Keratinocyte (primary cell): ENCODE measurements at regions not wholly inside any gene's neighbourhood (a gene's known extent, or its start where the extent isn't known, plus 50 kb on each side); places are given as distances from the start of the nearest gene placed in this dataset.

Experiments
- DNase-seq: peaks from one replicate; pipeline ENCODE4 v3.0.0-alpha.2; 2011; ENCODE audit warnings: low read depth, missing footprints, low spot score
- FAIRE-seq: peaks from 2 replicates; lab custom pipeline; 2011; peaks lifted over from hg19 to GRCh38; lab: Jason Lieb, UNC
- H2AFZ ChIP-seq: 2 replicates; pipeline ENCODE4 v1.6.0; 2012; ENCODE audit warnings: low read length, control low read depth, inconsistent platforms; ENCODE audit not compliant: control insufficient read depth
- H3K27ac ChIP-seq: 2 replicates; pipeline ENCODE4 v1.5.1; 2011; ENCODE audit warnings: low read length; ENCODE audit not compliant: control insufficient read depth, insufficient read depth
- H3K27me3 ChIP-seq: 3 replicates; pipeline ENCODE4 v1.6.0; 2011; ENCODE audit warnings: low read length; ENCODE audit not compliant: control insufficient read depth, insufficient read depth; ENCODE audit errors: extremely low read depth
- H3K36me3 ChIP-seq, 2 experiments: 2 replicates in 1 of 2; 3 replicates in 1 of 2; pipeline ENCODE4 v1.5.1; 2011; ENCODE audit warnings: low read length in 2 of 2, mild to moderate bottlenecking in 1 of 2; ENCODE audit not compliant: control insufficient read depth in 2 of 2, insufficient read depth in 2 of 2; ENCODE audit errors: extremely low read depth in 1 of 2
- H3K4me1 ChIP-seq: 3 replicates; pipeline ENCODE4 v1.5.1; 2011; ENCODE audit warnings: low read length; ENCODE audit not compliant: control insufficient read depth, insufficient read depth; ENCODE audit errors: extremely low read depth
- H3K4me2 ChIP-seq: 3 replicates; pipeline ENCODE4 v1.6.0; 2011; ENCODE audit warnings: low read depth, low read length; ENCODE audit not compliant: control insufficient read depth, insufficient read depth; ENCODE audit errors: extremely low read depth
- H3K4me3 ChIP-seq, 3 experiments: fragments of 200-600 bp in 1 of 3; sonication (generic) in 1 of 3; 2 replicates in 2 of 3; 3 replicates in 1 of 3; pipeline ENCODE4 v1.5.1; 2011 to 2016; ENCODE audit warnings: low read length in 3 of 3, mild to moderate bottlenecking in 3 of 3, control low read depth in 2 of 3, inconsistent platforms in 1 of 3, low read depth in 1 of 3, mixed read lengths in 1 of 3, mixed run types in 1 of 3, moderate library complexity in 1 of 3; ENCODE audit not compliant: control insufficient read depth in 2 of 3, insufficient read depth in 2 of 3; ENCODE audit errors: extremely low read depth in 1 of 3
- H3K79me2 ChIP-seq: 2 replicates; pipeline ENCODE4 v1.6.0; 2012; ENCODE audit warnings: low read length; ENCODE audit not compliant: control insufficient read depth, insufficient read depth
- H3K9ac ChIP-seq: 3 replicates; pipeline ENCODE4 v1.6.0; 2011; ENCODE audit warnings: low read length; ENCODE audit not compliant: control insufficient read depth, insufficient read depth; ENCODE audit errors: extremely low read depth
- H3K9me1 ChIP-seq: 3 replicates; pipeline ENCODE4 v1.6.0; 2011; ENCODE audit warnings: low read length; ENCODE audit not compliant: control insufficient read depth, insufficient read depth; ENCODE audit errors: extremely low read depth
- H3K9me3 ChIP-seq: 2 replicates; pipeline ENCODE4 v1.5.1; 2012; ENCODE audit warnings: low read depth, low read length; ENCODE audit not compliant: control insufficient read depth
- H4K20me1 ChIP-seq: 3 replicates; pipeline ENCODE4 v1.6.0; 2011; ENCODE audit warnings: low read length; ENCODE audit not compliant: control insufficient read depth, insufficient read depth; ENCODE audit errors: extremely low read depth
- CTCF ChIP-seq, 3 experiments: IDR thresholded peaks in 1 of 3; conservative IDR thresholded peaks in 1 of 3; optimal IDR thresholded peaks in 1 of 3; 2 replicates in 2 of 3; 3 replicates in 1 of 3; pipeline versions ENCODE3 to v1.5.1; 2011; ENCODE audit warnings: low read length in 3 of 3, mild to moderate bottlenecking in 3 of 3, moderate library complexity in 2 of 3, control low read depth in 1 of 3, inconsistent platforms in 1 of 3; ENCODE audit not compliant: insufficient read depth in 2 of 3; ENCODE audit errors: extremely low read depth in 1 of 3
- EZH2 ChIP-seq: IDR thresholded peaks from one replicate; pipeline ENCODE4 v1.6.1; 2012; ENCODE audit warnings: inconsistent platforms, mild to moderate bottlenecking, low read length, moderate library complexity
- dilution Hi-C: fragments of 300-500 bp; cut with MboI; formaldehyde crosslinking; loops from one replicate; pipeline ENCODE4 v1.7.0; 2020; ENCODE audit warnings: low sequenced_read_pairs; ENCODE audit not compliant: extremely low pct_ligation_motif_present

DNA sequence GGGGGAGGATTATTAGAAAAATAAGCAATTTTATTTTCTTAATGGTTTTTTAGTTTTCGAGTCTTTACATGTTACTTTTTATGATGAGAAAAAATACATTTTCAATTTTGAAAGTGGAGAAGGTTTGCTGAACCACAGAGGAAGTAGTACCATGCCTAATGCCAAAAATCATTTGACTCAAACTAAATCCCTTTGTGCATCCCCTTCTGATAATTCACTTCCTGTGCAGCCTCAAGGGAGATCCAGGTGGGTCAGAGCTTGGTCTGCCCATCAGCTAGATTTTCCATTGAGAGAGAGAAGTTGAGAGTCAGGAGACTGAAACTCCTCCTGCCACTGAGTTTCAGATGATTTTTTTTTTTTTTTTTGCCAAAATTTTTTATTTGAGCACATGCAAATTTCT is 571.7 kb downstream of the LIG4 start:
- no peaks in the 10 kb centered on the region for H4K20me1 ChIP-seq
- no peak overlapping the region for H3K9ac ChIP-seq
- no peaks in the 10 kb centered on the region for H3K79me2 ChIP-seq
- no peak overlapping the region for H3K4me3 ChIP-seq
- DNase-seq: no peak
- no peaks in the 10 kb centered on the region for H3K9me1 ChIP-seq
- TF ChIP-seq CTCF (optimal IDR thresholded peaks at IDR 0.05 in 1 of 3, IDR thresholded peaks at IDR 0.05 in 1 of 3, conservative IDR thresholded peaks at IDR 0.05 in 1 of 3; ENCODE audit: extremely low read depth in 1 of 3, insufficient read depth in 2 of 3, low read length in 3 of 3) (no peak), EZH2 (no peak)
- no peak for FAIRE-seq
- H3K27me3 ChIP-seq: no peaks in the 10 kb centered on the region
- H3K4me2 ChIP-seq: no peak overlapping the region
- no peaks in the 10 kb centered on the region for H3K9me3 ChIP-seq
- H3K36me3 ChIP-seq: no peaks in the 10 kb centered on the region
- no peak overlapping the region for H2AFZ ChIP-seq
- dilution Hi-C loops: no loop called here
- H3K4me1 ChIP-seq: no peaks in the 10 kb centered on the region
- no peak overlapping the region for H3K27ac ChIP-seq

DNA sequence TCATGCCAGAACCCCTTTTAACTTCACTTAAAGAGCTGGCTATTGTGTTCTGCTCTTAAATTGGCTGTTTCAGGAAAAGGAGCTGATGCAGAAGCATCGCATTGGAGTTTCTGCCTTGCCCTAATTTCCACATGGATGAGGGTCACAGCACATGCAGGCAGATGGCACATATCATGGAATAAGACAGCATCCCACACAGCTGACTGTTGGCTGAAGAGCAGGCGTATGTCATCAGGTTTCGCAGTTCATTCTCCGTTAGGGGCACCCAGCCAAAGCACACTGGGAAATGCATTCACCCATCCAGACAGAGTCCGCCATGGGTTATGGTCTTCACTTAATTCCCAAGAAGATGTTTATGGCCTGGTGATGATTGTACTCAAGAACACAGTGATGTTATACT is 572.5 kb downstream of the LIG4 start:
- H3K9ac ChIP-seq: no peak overlapping the region
- no peak overlapping the region for H3K4me3 ChIP-seq
- H3K9me1 ChIP-seq: no peaks in the 10 kb centered on the region
- no peaks in the 10 kb centered on the region for H3K4me1 ChIP-seq
- FAIRE-seq: no peak
- no peaks in the 10 kb centered on the region for H3K79me2 ChIP-seq
- H3K4me2 ChIP-seq: no peak overlapping the region
- dilution Hi-C loops: no loop called here
- DNase-seq: no peak
- no peaks in the 10 kb centered on the region for H3K9me3 ChIP-seq
- H2AFZ ChIP-seq: no peak overlapping the region
- no peaks in the 10 kb centered on the region for H4K20me1 ChIP-seq
- no peak overlapping the region for H3K27ac ChIP-seq
- H3K27me3 ChIP-seq: no peaks in the 10 kb centered on the region
- no peak for TF ChIP-seq CTCF (optimal IDR thresholded peaks at IDR 0.05 in 1 of 3, IDR thresholded peaks at IDR 0.05 in 1 of 3, conservative IDR thresholded peaks at IDR 0.05 in 1 of 3; ENCODE audit: extremely low read depth in 1 of 3, insufficient read depth in 2 of 3, low read length in 3 of 3)
- H3K36me3 ChIP-seq: no peaks in the 10 kb centered on the region
